Spleen (tissue), 7 donors: ENCODE measurements at regions not wholly inside any gene's neighbourhood (a gene's known extent, or its start where the extent isn't known, plus 50 kb on each side); places are given as distances from the start of the nearest gene placed in this dataset.

ENCODE experiments used
- CTCF ChIP-seq, 11 experiments: fragments of 200-600 bp in 7 of 11; fragments of 450-650 bp in 4 of 11; sonication (generic) in 4 of 11; IDR thresholded peaks in 8 of 11; conservative IDR thresholded peaks in 3 of 11; 1 replicate in 7 of 11; 2 replicates in 4 of 11; pipeline versions ENCODE4 v1.4.0 to v1.8.0; 2016 to 2021; ENCODE audit warnings: antibody characterized with exemption in 11 of 11, inconsistent platforms in 4 of 11, mild to moderate bottlenecking in 1 of 11
- POLR2AphosphoS5 ChIP-seq, 3 donors: sonication (generic); formaldehyde crosslinking; IDR thresholded peaks; one replicate each; pipeline ENCODE4 v1.5.1; 2017; ENCODE audit warnings: antibody characterized with exemption in 3 of 3
- donor health status: DM: no; HTN: no; CAD: no; lungs with moderate emphysema.
- donor health status: DM: no; HTN: no; CAD: no.
- donor health status: DM: no; HTN: no; CAD: no.

GRCh38 chr3:182626484-182627467, 166.5 kb upstream of the ATP11B start:
- no peak for TF ChIP-seq CTCF (IDR thresholded peaks at IDR 0.05 in 8 of 11, conservative IDR thresholded peaks at IDR 0.05 in 3 of 11)
- TF ChIP-seq POLR2AphosphoS5 (IDR thresholded peaks at IDR 0.05), result no peak
